ENCODE measurements at regions not wholly inside any gene's neighbourhood (a gene's known extent, or its start where the extent isn't known, plus 50 kb on each side); places are given as distances from the start of the nearest gene placed in this dataset.

DNA sequence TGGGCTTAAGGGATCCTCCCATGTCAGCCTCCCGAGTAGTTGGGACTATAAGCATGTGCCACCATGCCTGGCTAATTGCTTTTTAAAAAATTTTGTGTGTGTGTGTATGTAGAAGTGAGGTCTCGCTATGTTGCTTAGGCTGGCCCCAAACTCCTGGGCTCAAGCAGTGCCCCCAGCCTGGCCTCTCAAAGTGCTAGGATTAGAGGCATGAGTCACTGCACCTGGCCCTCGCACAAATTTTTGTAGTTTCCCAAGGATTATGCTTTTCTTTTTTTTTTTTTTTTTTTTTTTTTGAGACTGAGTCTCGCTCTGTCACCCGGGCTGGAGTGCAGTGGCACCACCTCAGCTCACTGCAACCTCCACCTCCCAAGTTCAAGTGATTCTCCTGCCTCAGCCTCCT is 144.4 kb upstream of the HNRNPU start (continued):
- TF ChIP-seq, protein P1, sequence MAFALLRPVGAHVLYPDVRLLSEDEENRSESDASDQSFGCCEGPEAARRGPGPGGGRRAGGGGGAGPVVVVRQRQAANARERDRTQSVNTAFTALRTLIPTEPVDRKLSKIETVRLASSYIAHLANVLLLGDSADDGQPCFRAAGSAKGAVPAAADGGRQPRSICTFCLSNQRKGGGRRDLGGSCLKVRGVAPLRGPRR (CRISPR knock-in tag; IDR thresholded peaks at IDR 0.05), result no peak
- no peak for TF ChIP-seq ZKSCAN3 (CRISPR knock-in tag; IDR thresholded peaks at IDR 0.05)
- TF ChIP-seq, protein P2, sequence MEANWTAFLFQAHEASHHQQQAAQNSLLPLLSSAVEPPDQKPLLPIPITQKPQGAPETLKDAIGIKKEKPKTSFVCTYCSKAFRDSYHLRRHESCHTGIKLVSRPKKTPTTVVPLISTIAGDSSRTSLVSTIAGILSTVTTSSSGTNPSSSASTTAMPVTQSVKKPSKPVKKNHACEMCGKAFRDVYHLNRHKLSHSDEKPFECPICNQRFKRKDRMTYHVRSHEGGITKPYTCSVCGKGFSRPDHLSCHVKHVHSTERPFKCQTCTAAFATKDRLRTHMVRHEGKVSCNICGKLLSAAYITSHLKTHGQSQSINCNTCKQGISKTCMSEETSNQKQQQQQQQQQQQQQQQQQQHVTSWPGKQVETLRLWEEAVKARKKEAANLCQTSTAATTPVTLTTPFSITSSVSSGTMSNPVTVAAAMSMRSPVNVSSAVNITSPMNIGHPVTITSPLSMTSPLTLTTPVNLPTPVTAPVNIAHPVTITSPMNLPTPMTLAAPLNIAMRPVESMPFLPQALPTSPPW (CRISPR knock-in tag; IDR thresholded peaks at IDR 0.05), result no peak
- TF ChIP-seq TSC22D4 (tag; IDR thresholded peaks at IDR 0.05), result no peak
- TF ChIP-seq, protein P3, sequence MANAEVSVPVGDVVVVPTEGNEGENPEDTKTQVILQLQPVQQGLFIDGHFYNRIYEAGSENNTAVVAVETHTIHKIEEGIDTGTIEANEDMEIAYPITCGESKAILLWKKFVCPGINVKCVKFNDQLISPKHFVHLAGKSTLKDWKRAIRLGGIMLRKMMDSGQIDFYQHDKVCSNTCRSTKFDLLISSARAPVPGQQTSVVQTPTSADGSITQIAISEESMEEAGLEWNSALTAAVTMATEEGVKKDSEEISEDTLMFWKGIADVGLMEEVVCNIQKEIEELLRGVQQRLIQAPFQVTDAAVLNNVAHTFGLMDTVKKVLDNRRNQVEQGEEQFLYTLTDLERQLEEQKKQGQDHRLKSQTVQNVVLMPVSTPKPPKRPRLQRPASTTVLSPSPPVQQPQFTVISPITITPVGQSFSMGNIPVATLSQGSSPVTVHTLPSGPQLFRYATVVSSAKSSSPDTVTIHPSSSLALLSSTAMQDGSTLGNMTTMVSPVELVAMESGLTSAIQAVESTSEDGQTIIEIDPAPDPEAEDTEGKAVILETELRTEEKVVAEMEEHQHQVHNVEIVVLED (CRISPR knock-in tag; IDR thresholded peaks at IDR 0.05), result no peak
- TF ChIP-seq MBD2 (IDR thresholded peaks at IDR 0.05; ENCODE audit: borderline replicate concordance, low read depth), result no peak
- no peak for TF ChIP-seq ASH1L (IDR thresholded peaks at IDR 0.05; ENCODE audit: borderline replicate concordance, low read depth, partially characterized antibody)
- TF ChIP-seq NCOA6 (IDR thresholded peaks at IDR 0.05), result no peak
- TF ChIP-seq SAFB2 (IDR thresholded peaks at IDR 0.05; ENCODE audit: borderline replicate concordance, low read depth, low read length, severe bottlenecking), result no peak
- no peak for TF ChIP-seq ZNF75A (CRISPR knock-in tag; IDR thresholded peaks at IDR 0.05)
- no peak for TF ChIP-seq ZNF311 (CRISPR knock-in tag; IDR thresholded peaks at IDR 0.05)
- peak; percentile 47 for TF ChIP-seq ARID1B (IDR thresholded peaks at IDR 0.05)
- TF ChIP-seq HNRNPUL1 (IDR thresholded peaks at IDR 0.05; ENCODE audit: low read length), result no peak
- TF ChIP-seq RBM25 (IDR thresholded peaks at IDR 0.05; ENCODE audit: low read depth, low read length, severe bottlenecking), result no peak
- no peak for TF ChIP-seq TAL1 (IDR thresholded peaks at IDR 0.05)
- no peak for TF ChIP-seq CBFB (CRISPR knock-in tag; IDR thresholded peaks at IDR 0.05)
- TF ChIP-seq, protein P4, sequence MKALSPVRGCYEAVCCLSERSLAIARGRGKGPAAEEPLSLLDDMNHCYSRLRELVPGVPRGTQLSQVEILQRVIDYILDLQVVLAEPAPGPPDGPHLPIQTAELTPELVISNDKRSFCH (CRISPR knock-in tag; IDR thresholded peaks at IDR 0.05), result no peak
- TF ChIP-seq, protein P4 (tag; IDR thresholded peaks at IDR 0.05), result no peak
- TF ChIP-seq MXI1 (IDR thresholded peaks at IDR 0.05; ENCODE audit: low read depth, low read length), result no peak
- no peak for TF ChIP-seq CAMTA2 (CRISPR knock-in tag; conservative IDR thresholded peaks at IDR 0.05)
- no peak for TF ChIP-seq NONO (IDR thresholded peaks at IDR 0.05; ENCODE audit: low read depth in 2 of 2, low read length in 1 of 2)
- TF ChIP-seq JUND (IDR thresholded peaks at IDR 0.05; ENCODE audit: borderline replicate concordance, low read depth, low read length), result peak; percentile 64
- TF ChIP-seq JUND (tag; IDR thresholded peaks at IDR 0.05; ENCODE audit: borderline replicate concordance, low read depth, low read length), result no peak; the same call in 2 of the 3 replicates
- TF ChIP-seq, protein P5, sequence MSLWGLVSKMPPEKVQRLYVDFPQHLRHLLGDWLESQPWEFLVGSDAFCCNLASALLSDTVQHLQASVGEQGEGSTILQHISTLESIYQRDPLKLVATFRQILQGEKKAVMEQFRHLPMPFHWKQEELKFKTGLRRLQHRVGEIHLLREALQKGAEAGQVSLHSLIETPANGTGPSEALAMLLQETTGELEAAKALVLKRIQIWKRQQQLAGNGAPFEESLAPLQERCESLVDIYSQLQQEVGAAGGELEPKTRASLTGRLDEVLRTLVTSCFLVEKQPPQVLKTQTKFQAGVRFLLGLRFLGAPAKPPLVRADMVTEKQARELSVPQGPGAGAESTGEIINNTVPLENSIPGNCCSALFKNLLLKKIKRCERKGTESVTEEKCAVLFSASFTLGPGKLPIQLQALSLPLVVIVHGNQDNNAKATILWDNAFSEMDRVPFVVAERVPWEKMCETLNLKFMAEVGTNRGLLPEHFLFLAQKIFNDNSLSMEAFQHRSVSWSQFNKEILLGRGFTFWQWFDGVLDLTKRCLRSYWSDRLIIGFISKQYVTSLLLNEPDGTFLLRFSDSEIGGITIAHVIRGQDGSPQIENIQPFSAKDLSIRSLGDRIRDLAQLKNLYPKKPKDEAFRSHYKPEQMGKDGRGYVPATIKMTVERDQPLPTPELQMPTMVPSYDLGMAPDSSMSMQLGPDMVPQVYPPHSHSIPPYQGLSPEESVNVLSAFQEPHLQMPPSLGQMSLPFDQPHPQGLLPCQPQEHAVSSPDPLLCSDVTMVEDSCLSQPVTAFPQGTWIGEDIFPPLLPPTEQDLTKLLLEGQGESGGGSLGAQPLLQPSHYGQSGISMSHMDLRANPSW (CRISPR knock-in tag; IDR thresholded peaks at IDR 0.05), result no peak

Measured in K562 (cell line).